ENCODE measurements at regions not wholly inside any gene's neighbourhood (a gene's known extent, or its start where the extent isn't known, plus 50 kb on each side); places are given as distances from the start of the nearest gene placed in this dataset.

GRCh38 chr4:12958436-12958835, 525.7 kb downstream of the RAB28 start:
- no peak for TF ChIP-seq CTCF (IDR thresholded peaks at IDR 0.05; ENCODE audit: extremely low read depth, insufficient read depth, missing control alignments)
- no peak for DNase-seq (ENCODE audit: low spot score)
- in situ Hi-C loops (cut with MboI; ENCODE audit: low pct_unique_long_range_greater_than_20kb, low sequenced_read_pairs, unreplicated experiment) = no loop called here

- DNase-seq (ENCODE audit: low spot score) = no peak
- in situ Hi-C loops (cut with MboI; ENCODE audit: low pct_unique_long_range_greater_than_20kb, low sequenced_read_pairs, unreplicated experiment) = no loop called here
- no peak for TF ChIP-seq CTCF (IDR thresholded peaks at IDR 0.05; ENCODE audit: extremely low read depth, insufficient read depth, missing control alignments)
Measured at GRCh38 chr4:12957108-12957507, 527.0 kb downstream of the RAB28 start.

- in situ Hi-C loops (cut with MboI; ENCODE audit: low pct_unique_long_range_greater_than_20kb, low sequenced_read_pairs, unreplicated experiment) = no loop called here
- no peak for DNase-seq (ENCODE audit: low spot score)
- no peak for TF ChIP-seq CTCF (IDR thresholded peaks at IDR 0.05; ENCODE audit: extremely low read depth, insufficient read depth, missing control alignments)
Measured at GRCh38 chr4:12956026-12956425, 528.1 kb downstream of the RAB28 start.

- in situ Hi-C loops (cut with MboI; ENCODE audit: low pct_unique_long_range_greater_than_20kb, low sequenced_read_pairs, unreplicated experiment) = no loop called here
- no peak for TF ChIP-seq CTCF (IDR thresholded peaks at IDR 0.05; ENCODE audit: extremely low read depth, insufficient read depth, missing control alignments)
- DNase-seq (ENCODE audit: low spot score) = no peak
Measured at GRCh38 chr4:12949719-12950490, 534.2 kb downstream of the RAB28 start.

- no peak for DNase-seq (ENCODE audit: low spot score)
- in situ Hi-C loops (cut with MboI; ENCODE audit: low pct_unique_long_range_greater_than_20kb, low sequenced_read_pairs, unreplicated experiment) = no loop called here
- TF ChIP-seq CTCF (IDR thresholded peaks at IDR 0.05; ENCODE audit: extremely low read depth, insufficient read depth, missing control alignments) = no peak
Measured at GRCh38 chr4:12943069-12943468, 541.1 kb downstream of the RAB28 start.

- no peak for TF ChIP-seq CTCF (IDR thresholded peaks at IDR 0.05; ENCODE audit: extremely low read depth, insufficient read depth, missing control alignments)
- in situ Hi-C loops (cut with MboI; ENCODE audit: low pct_unique_long_range_greater_than_20kb, low sequenced_read_pairs, unreplicated experiment) = no loop called here
- no peak for DNase-seq (ENCODE audit: low spot score)
Measured at GRCh38 chr4:12933760-12934221, 550.3 kb downstream of the RAB28 start.

All from GM13977 (cell line).